SJCRH30 (cell line): ENCODE measurements at regions not wholly inside any gene's neighbourhood (a gene's known extent, or its start where the extent isn't known, plus 50 kb on each side); places are given as distances from the start of the nearest gene placed in this dataset.

Experiments used
- DNase-seq, 2 experiments: peaks; one replicate each; pipeline ENCODE4 v3.0.0-alpha.2; 2015 to 2020
- H3K27ac ChIP-seq: fragments of 250-450 bp; sonication (Bioruptor Pico); 2 replicates; pipeline ENCODE4 v1.5.1; 2020; ENCODE audit warnings: mild to moderate bottlenecking, moderate library complexity
- H3K27me3 ChIP-seq: fragments of 250-450 bp; sonication (Bioruptor Pico); 2 replicates; pipeline ENCODE4 v1.5.1; 2020; ENCODE audit warnings: mild to moderate bottlenecking, moderate library complexity
- H3K36me3 ChIP-seq: fragments of 250-450 bp; sonication (Bioruptor Pico); 2 replicates; pipeline ENCODE4 v1.5.1; 2020; ENCODE audit warnings: mild to moderate bottlenecking, moderate library complexity
- H3K4me1 ChIP-seq: fragments of 250-450 bp; sonication (Bioruptor Pico); 2 replicates; pipeline ENCODE4 v1.5.1; 2020; ENCODE audit warnings: mild to moderate bottlenecking, moderate library complexity
- H3K4me3 ChIP-seq: fragments of 250-450 bp; sonication (Bioruptor Pico); 2 replicates; pipeline ENCODE4 v1.5.1; 2020; ENCODE audit warnings: mild to moderate bottlenecking, moderate library complexity
- H3K9me3 ChIP-seq: fragments of 250-450 bp; sonication (Bioruptor Pico); replicated peaks from 2 replicates; pipeline ENCODE4 v1.5.1; 2020; ENCODE audit warnings: mild to moderate bottlenecking, moderate library complexity

- Histone ChIP-seq H3K27me3 (no peaks in the 10 kb centered on the region; the same call in 1 of the 2 replicates), H3K4me1 (no peaks in the 10 kb centered on the region), H3K9me3 (no peaks in the 10 kb centered on the region), H3K27ac (no peak overlapping the region), H3K36me3 (no peaks in the 10 kb centered on the region), H3K4me3 (no peak overlapping the region)
- no peak for DNase-seq
Measured at GRCh38 chr9:108193026-108193710, 662.6 kb downstream of the ACTL7B start.

- Histone ChIP-seq H3K4me3 (no peak overlapping the region), H3K36me3 (no peaks in the 10 kb centered on the region), H3K4me1 (no peaks in the 10 kb centered on the region), H3K27ac (no peak overlapping the region), H3K9me3 (no peaks in the 10 kb centered on the region), H3K27me3 (no peaks in the 10 kb centered on the region; the same call in 1 of the 2 replicates)
- no peak for DNase-seq
Measured at GRCh38 chr9:108191065-108191464, 664.7 kb downstream of the ACTL7B start.

GRCh38 chr9:108188976-108189375 lies 666.8 kb downstream of the ACTL7B start:
- no peak overlapping the region for H3K4me3 ChIP-seq
- DNase-seq = no peak

GRCh38 chr9:108188482-108188881 lies 667.3 kb downstream of the ACTL7B start:
- Histone ChIP-seq H3K36me3 (no peaks in the 10 kb centered on the region), H3K27ac (no peak overlapping the region), H3K27me3 (no peaks in the 10 kb centered on the region), H3K4me1 (no peaks in the 10 kb centered on the region), H3K4me3 (no peak overlapping the region), H3K9me3 (no peaks in the 10 kb centered on the region)
- no peak for DNase-seq

More at GRCh38 chr9:108188976-108189375, 666.8 kb downstream of the ACTL7B start:
- H3K9me3 ChIP-seq = no peaks in the 10 kb centered on the region
- H3K27me3 ChIP-seq = no peaks in the 10 kb centered on the region
- no peak overlapping the region for H3K27ac ChIP-seq
- H3K36me3 ChIP-seq = no peaks in the 10 kb centered on the region
- H3K4me1 ChIP-seq = no peaks in the 10 kb centered on the region

GRCh38 chr9:108186642-108187395 lies 669.0 kb downstream of the ACTL7B start:
- H3K4me3 ChIP-seq = no peak overlapping the region
- H3K27me3 ChIP-seq = no peaks in the 10 kb centered on the region
- H3K9me3 ChIP-seq = no peaks in the 10 kb centered on the region
- peak; percentile 36 to 60 for DNase-seq
- H3K36me3 ChIP-seq = no peaks in the 10 kb centered on the region
- no peaks in the 10 kb centered on the region for H3K4me1 ChIP-seq
- no peak overlapping the region for H3K27ac ChIP-seq

- H3K27ac ChIP-seq = no peak overlapping the region
- H3K9me3 ChIP-seq = no peaks in the 10 kb centered on the region
- H3K4me1 ChIP-seq = peaks cover 2% of the 10 kb centered on the region; the same call in 1 of the 2 replicates
- no peak for DNase-seq
- no peaks in the 10 kb centered on the region for H3K27me3 ChIP-seq
- H3K4me3 ChIP-seq = no peak overlapping the region
- no peaks in the 10 kb centered on the region for H3K36me3 ChIP-seq
Measured at GRCh38 chr9:108185613-108186012, 670.2 kb downstream of the ACTL7B start.

GRCh38 chr9:108184941-108185340 lies 670.8 kb downstream of the ACTL7B start:
- H3K4me1 ChIP-seq = peaks cover 7% of the 10 kb centered on the region
- no peak for DNase-seq
- no peak overlapping the region for H3K4me3 ChIP-seq
- no peak overlapping the region for H3K27ac ChIP-seq
- no peaks in the 10 kb centered on the region for H3K36me3 ChIP-seq
- no peaks in the 10 kb centered on the region for H3K9me3 ChIP-seq
- H3K27me3 ChIP-seq = no peaks in the 10 kb centered on the region

- H3K4me1 ChIP-seq = peaks cover 7% of the 10 kb centered on the region
- H3K27me3 ChIP-seq = no peaks in the 10 kb centered on the region
- H3K27ac ChIP-seq = no peak overlapping the region
Measured at GRCh38 chr9:108184009-108184408, 671.8 kb downstream of the ACTL7B start.

GRCh38 chr9:108182950-108183381 lies 672.8 kb downstream of the ACTL7B start:
- no peaks in the 10 kb centered on the region for H3K36me3 ChIP-seq
- no peaks in the 10 kb centered on the region for H3K9me3 ChIP-seq
- H3K27ac ChIP-seq = no peak overlapping the region
- no peaks in the 10 kb centered on the region for H3K27me3 ChIP-seq
- DNase-seq = no peak
- peaks cover 7% of the 10 kb centered on the region for H3K4me1 ChIP-seq
- H3K4me3 ChIP-seq = no peak overlapping the region

More at GRCh38 chr9:108184009-108184408, 671.8 kb downstream of the ACTL7B start:
- DNase-seq = no peak
- Histone ChIP-seq H3K36me3 (no peaks in the 10 kb centered on the region), H3K4me3 (no peak overlapping the region), H3K9me3 (no peaks in the 10 kb centered on the region)

GRCh38 chr9:108182270-108182669 lies 673.5 kb downstream of the ACTL7B start:
- H3K27me3 ChIP-seq = no peaks in the 10 kb centered on the region
- no peak overlapping the region for H3K27ac ChIP-seq
- no peaks in the 10 kb centered on the region for H3K36me3 ChIP-seq
- peak; percentile 16 to 44 for DNase-seq
- no peak overlapping the region for H3K4me3 ChIP-seq
- H3K4me1 ChIP-seq = peaks cover 7% of the 10 kb centered on the region
- no peaks in the 10 kb centered on the region for H3K9me3 ChIP-seq

GRCh38 chr9:108181441-108181840 lies 674.3 kb downstream of the ACTL7B start:
- Histone ChIP-seq H3K4me3 (no peak overlapping the region), H3K27ac (no peak overlapping the region), H3K9me3 (no peaks in the 10 kb centered on the region), H3K36me3 (no peaks in the 10 kb centered on the region), H3K27me3 (no peaks in the 10 kb centered on the region), H3K4me1 (peaks cover 7% of the 10 kb centered on the region)
- no peak for DNase-seq

GRCh38 chr9:108180541-108180940 lies 675.2 kb downstream of the ACTL7B start:
- H3K4me3 ChIP-seq = no peak overlapping the region
- H3K9me3 ChIP-seq = no peaks in the 10 kb centered on the region
- H3K27ac ChIP-seq = no peak overlapping the region
- peak; percentile 63 to 79 for DNase-seq
- no peaks in the 10 kb centered on the region for H3K27me3 ChIP-seq
- H3K4me1 ChIP-seq = peaks cover 7% of the 10 kb centered on the region
- no peaks in the 10 kb centered on the region for H3K36me3 ChIP-seq

- no peaks in the 10 kb centered on the region for H3K27me3 ChIP-seq
- no peak overlapping the region for H3K27ac ChIP-seq
- H3K4me1 ChIP-seq = peaks cover 7% of the 10 kb centered on the region
- no peak overlapping the region for H3K4me3 ChIP-seq
- no peaks in the 10 kb centered on the region for H3K9me3 ChIP-seq
- DNase-seq = no peak
- H3K36me3 ChIP-seq = no peaks in the 10 kb centered on the region
Measured at GRCh38 chr9:108178318-108178717, 677.5 kb downstream of the ACTL7B start.

GRCh38 chr9:108168236-108168850 lies 678.8 kb upstream of the KLF4 start:
- Histone ChIP-seq H3K36me3 (no peaks in the 10 kb centered on the region), H3K27me3 (no peaks in the 10 kb centered on the region), H3K9me3 (no peaks in the 10 kb centered on the region), H3K4me3 (no peak overlapping the region), H3K27ac (no peak overlapping the region), H3K4me1 (0 out of 2 replicates have a peak, but pooled peaks cover 3% of the 10 kb centered on the region)
- DNase-seq = no peak
